GM11168 (cell line): ENCODE measurements at regions not wholly inside any gene's neighbourhood (a gene's known extent, or its start where the extent isn't known, plus 50 kb on each side); places are given as distances from the start of the nearest gene placed in this dataset.

ENCODE experiments used
- in situ Hi-C: fragments of 300-500 bp; cut with MboI; formaldehyde crosslinking; loops from one replicate; pipeline ENCODE4 v1.12.0; 2022; ENCODE audit warnings: low sequenced_read_pairs; ENCODE audit not compliant: unreplicated experiment

GRCh38 chr6:1126036-1126435 lies 185.9 kb upstream of the FOXQ1 start:
- in situ Hi-C loops = no loop called here

DNA sequence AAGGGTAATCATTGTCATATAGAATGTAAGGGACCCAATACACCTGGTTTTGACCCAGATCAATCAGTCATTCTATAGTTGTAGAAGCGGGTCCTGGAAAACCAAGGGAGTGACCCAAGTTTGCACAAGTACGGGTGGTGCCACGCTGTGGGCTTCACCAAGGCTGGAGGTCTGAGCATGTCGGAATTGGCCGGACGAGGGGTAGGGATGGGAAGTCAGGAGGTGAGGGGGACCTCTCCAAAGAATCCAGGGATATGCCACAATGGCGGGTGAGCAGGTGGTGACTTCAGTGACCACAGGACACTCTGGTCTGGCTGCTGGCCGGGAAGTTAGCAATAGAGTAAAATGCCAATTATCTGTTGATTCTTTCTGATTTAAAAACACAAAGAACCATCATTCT lies 186.6 kb upstream of the FOXQ1 start:
- in situ Hi-C loops = no loop called here

GRCh38 chr6:1124885-1125284 lies 187.0 kb upstream of the FOXQ1 start:
- in situ Hi-C loops = no loop called here

DNA sequence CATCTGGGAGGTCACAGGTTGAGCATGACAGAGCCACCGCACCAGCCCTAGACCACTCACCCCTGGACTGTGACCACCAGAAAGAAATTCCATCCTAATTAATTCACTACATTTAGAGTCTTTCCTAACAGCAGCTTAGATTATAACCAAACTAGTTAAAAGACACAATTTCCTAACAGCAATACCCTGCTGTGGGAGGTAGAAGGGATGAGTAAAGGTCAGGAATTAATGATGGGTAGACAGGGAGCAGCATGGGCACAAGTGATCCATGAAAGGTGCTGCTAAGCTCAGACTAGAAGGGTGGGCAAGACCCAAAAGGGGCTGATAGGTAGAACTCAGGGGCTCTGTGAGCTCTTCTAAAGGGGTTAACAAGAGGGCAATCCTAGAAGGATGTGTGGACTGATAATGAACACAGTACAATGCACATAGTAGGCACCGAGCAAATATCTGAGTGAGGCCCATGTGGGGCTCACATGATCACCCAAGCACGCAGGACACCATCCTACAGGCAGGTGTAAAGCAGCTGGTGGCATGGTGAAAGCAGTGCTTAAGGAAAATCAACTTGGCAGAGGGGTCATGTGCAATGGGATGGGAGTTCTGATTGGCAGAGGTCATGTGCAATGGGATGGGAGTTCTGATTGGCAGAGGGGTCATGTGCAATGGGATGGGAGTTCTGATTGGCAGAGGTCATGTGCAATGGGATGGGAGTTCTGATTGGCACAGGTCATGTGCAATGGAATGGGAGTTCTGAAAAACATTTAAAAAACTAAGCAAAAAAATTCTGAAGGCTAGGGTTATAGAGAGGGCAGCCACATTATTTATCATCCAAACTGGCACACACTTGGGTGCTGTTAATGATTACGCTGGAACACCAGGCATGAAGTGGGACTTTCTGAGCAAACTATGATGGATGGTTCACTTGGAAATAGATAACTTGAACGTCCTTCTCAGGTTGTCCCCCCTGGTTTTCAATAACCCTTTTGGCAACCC lies 188.2 kb upstream of the FOXQ1 start:
- in situ Hi-C loops = no loop called here

- in situ Hi-C loops = no loop called here
These were observed 189.8 kb upstream of the FOXQ1 start for GRCh38 chr6:1122083-1122482.

DNA sequence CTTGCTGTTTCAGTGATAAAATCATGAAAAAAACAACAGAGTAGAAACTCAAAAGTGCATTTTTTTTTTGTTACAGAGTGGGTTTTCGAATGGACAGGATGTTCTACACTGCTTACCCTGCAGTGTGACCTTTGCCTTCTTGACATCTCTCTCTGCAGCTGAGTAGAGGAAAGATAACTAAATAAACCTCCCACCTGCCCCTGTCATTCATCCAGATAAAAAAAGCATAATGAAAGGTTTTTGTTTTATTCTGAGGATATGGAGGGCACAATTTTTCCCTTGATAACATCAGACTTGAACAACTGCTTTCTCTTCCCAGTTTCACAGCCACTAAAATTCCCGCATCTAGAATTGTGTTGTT lies 193.6 kb upstream of the FOXQ1 start:
- in situ Hi-C loops = no loop called here

DNA sequence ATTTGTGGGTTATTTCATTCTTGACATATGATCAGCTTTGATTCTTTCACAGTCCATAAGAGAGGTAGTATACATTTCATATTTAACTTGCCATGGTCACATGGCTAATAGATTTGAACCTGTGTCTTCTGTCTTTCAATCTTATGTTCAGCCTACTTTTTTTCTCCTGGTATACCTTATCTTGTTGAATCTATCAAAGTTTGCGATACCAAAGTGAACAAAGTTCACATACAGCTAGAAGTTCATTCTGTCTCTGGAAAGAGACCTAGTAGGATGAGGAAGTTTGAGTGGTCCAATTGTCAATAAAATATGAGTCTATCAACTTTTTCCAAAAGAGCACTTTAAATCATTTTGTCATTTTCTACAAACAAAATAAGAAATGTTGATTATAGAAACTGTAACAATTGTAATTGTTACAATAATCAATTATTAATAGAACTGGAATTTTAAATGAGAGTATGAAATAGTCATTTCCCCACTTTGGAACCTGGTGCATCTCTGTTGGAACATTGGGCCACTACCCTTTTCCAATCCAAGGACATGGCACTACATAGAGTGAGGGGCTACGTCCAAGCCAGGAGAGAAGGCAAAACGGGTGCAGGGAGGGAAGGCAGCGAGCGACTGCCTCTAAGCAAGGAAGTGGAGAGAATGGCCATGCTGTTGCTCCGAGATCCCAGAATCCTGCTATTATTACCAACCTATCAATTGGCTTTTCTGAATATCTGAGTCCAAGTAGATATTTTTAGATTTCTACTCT lies 194.2 kb upstream of the FOXQ1 start:
- in situ Hi-C loops = no loop called here

DNA sequence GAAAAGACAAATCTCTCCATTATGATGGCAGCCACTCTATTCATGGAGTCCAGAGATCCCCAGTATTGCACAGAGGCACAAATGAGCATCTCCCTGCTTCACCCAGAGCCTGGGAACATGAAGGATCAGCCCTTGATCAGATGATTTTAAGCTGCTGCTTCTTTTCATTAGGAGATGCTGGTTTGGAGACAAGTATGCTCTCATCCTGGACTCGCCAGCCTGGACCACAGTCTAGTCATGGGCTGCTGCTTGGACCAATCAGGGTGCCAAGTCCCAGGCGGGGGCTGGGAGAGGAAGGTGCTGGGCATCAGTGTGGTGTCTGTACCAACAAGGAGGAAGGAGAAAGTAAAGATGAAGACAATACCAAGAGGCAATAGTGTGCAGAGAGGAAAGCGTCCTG lies 195.7 kb upstream of the FOXQ1 start:
- in situ Hi-C loops = no loop called here

GRCh38 chr6:1113916-1114540 lies 197.9 kb upstream of the FOXQ1 start:
- in situ Hi-C loops = no loop called here

- in situ Hi-C loops = no loop called here
These were observed 200.5 kb upstream of the FOXQ1 start for GRCh38 chr6:1111361-1111760.

GRCh38 chr6:1110941-1111349 lies 201.0 kb upstream of the FOXQ1 start:
- in situ Hi-C loops = no loop called here

GRCh38 chr6:1110164-1110563 lies 201.7 kb upstream of the FOXQ1 start:
- in situ Hi-C loops = no loop called here

DNA sequence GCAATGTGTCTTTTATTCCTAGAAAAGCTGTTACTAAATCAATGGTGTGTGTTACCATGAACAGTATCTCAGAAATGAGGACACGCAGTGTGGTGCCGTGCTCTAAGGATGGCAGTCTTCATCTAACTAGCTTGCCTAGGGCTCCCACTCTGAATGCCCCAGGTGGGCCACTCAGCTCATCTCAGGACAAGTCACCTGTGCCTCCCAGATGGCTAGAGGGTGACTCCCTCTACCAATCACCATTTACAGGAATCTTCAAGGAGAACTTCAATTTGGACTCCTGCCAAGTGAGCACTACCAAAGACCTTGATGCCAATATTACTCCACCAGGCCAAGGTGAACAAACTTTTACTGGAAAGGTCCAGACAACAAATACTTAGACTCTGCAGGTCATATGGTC lies 202.8 kb upstream of the FOXQ1 start:
- in situ Hi-C loops = no loop called here

- in situ Hi-C loops = no loop called here
These were observed 203.7 kb upstream of the FOXQ1 start for GRCh38 chr6:1108198-1108597.

DNA sequence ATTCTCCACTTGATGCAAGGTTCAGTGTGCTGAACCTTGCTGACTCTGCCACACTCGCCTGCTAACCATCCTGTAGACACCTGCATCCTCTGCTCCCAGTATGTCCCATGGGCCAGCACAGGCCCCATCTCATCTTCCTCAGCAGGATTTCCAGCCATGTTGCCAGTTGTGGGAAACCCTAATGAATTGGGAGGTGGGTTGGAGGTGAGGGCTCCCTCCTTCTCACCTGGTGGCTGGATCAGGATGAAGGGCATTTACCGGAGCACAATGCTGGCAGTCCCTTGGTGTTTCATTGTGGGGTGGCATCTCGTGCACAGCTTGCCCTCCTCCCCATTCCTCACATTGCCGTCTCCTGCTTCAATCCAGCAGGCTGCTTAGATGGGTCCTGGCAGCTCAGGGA lies 204.3 kb upstream of the FOXQ1 start:
- in situ Hi-C loops = no loop called here

GRCh38 chr6:1105833-1106400 lies 206.0 kb upstream of the FOXQ1 start:
- in situ Hi-C loops = no loop called here

DNA sequence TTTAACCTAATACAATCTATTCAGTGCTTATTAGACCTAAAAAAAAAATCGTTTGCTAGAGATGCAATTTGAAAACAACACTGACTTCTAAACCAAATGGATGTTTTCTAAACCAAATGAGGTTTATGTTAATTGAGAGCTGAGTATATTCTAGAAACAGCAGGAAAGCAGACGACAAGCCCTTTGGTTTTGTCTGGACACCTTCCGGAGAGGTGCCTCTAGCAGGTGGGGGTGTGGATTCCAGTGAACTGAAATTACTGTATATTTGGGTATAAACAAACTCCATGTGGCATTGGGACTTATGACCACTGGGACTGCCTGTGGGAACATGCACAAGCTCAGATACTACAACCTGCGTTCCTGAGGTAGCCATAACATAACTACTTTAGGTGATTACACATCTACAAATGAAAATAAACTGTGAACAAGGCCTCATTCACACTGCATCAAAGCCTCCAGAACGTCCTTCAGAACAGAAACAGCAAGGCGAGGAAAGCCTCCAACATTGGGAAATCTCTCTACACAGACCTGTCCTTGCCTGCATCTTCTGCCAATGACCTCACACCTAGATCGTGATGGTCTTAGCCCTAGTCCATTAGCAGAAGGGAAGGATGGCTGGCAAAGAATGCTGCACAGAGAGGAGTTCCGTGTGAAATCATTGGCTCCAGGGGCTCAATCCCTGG lies 206.8 kb upstream of the FOXQ1 start:
- in situ Hi-C loops = no loop called here

DNA sequence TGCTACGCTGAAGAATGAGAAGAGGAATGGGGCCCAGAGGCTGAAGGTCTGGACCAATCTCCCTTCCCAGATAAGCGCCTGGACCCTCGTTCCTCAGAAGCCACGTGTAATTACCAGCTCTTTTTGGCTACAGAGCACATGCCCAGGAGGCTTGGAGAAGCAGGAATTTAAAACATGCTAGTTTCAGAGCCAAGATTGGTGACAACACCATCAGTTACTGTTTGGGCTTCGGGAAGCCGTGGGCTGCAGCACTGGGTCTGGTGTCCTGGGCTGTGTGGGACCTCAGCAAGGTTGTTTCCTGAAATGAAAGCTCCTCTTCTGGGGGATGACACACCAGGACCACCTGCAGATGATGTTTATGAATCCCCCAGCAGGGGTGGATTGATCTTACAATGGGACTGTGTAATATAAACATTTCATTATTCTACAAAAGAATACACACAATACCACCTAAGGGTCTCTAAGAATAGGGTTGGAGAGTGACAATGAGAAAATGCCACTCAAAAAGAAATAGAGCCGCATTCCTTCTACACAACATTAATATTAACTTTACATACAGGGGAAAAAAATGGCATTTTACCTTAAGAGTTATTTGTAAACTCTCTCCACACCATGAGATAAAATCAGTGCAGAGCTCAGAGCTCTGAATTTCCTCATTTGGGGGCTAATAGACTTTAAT lies 207.8 kb upstream of the FOXQ1 start:
- in situ Hi-C loops = no loop called here

GRCh38 chr6:1103021-1103420 lies 208.9 kb upstream of the FOXQ1 start:
- in situ Hi-C loops = no loop called here

DNA sequence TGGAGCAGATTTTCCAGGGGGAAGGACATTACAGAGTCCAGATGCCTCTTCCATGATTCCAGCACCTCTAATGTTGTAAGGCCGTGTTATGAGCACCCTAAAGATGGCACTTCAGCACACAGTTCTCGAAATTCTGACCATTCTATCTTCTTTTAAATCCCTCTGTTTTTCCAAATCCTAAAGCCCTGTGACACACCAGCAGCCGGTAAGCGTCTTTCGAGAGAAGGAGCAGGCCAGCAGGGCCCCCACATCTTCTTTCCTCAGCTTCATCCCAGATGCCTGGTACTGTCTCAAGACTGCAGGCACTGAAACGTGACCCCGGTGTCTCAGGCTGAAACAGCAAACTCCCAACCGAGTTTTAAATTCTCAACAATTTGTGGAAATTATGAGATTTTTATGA lies 211.6 kb upstream of the FOXQ1 start:
- in situ Hi-C loops = no loop called here
